ENCODE measurements at regions not wholly inside any gene's neighbourhood (a gene's known extent, or its start where the extent isn't known, plus 50 kb on each side); places are given as distances from the start of the nearest gene placed in this dataset.
"Not testable (repeated sequence)": the region's sequence is repeated elsewhere in the genome, so short reads cannot be mapped to it uniquely, and the experiment has no call there.

GRCh38 chr6:122180132-122180531 lies 219.3 kb upstream of the HSF2 start:
- no peak overlapping the region for H3K27ac ChIP-seq
- no peaks in the 10 kb centered on the region for H3K9me3 ChIP-seq
- DNase-seq (no peak), ATAC-seq (peak in 1 of 2 donors; percentile 68)
- intact Hi-C loops (cut with DNase I), result loop anchor here (10.0 kb wide), 1 partner anchor 755 kb away; no protein-coding TSS in a partner anchor
- H3K4me1 ChIP-seq, result no peaks in the 10 kb centered on the region
- no peaks in the 10 kb centered on the region for H3K36me3 ChIP-seq
- TF ChIP-seq CTCF (IDR thresholded peaks at IDR 0.05), result no peak
- H3K27me3 ChIP-seq (ENCODE audit: low read depth), result no peaks in the 10 kb centered on the region
- no peak overlapping the region for H3K4me3 ChIP-seq

- intact Hi-C loops (cut with DNase I), result loop anchor here (10.0 kb wide), 1 partner anchor 757 kb away; no protein-coding TSS in a partner anchor
- DNase-seq (no peak), ATAC-seq (no peak)
- H3K9me3 ChIP-seq, result no peaks in the 10 kb centered on the region
- H3K27ac ChIP-seq, result no peak overlapping the region
- no peak overlapping the region for H3K4me3 ChIP-seq
- H3K4me1 ChIP-seq, result no peaks in the 10 kb centered on the region
- TF ChIP-seq CTCF (IDR thresholded peaks at IDR 0.05), result no peak
- H3K36me3 ChIP-seq, result no peaks in the 10 kb centered on the region
- no peaks in the 10 kb centered on the region for H3K27me3 ChIP-seq (ENCODE audit: low read depth)
These were observed 217.4 kb upstream of the HSF2 start for GRCh38 chr6:122182061-122182460.

GRCh38 chr6:122184401-122184827 lies 215.0 kb upstream of the HSF2 start:
- Histone ChIP-seq H3K4me3 (no peak overlapping the region), H3K4me1 (no peaks in the 10 kb centered on the region), H3K9me3 (no peaks in the 10 kb centered on the region), H3K36me3 (no peaks in the 10 kb centered on the region), H3K27me3 (ENCODE audit: low read depth) (no peaks in the 10 kb centered on the region), H3K27ac (no peak overlapping the region)
- intact Hi-C loops (cut with DNase I), result loop anchor here (10.0 kb wide), 1 partner anchor 760 kb away; no protein-coding TSS in a partner anchor
- TF ChIP-seq CTCF (IDR thresholded peaks at IDR 0.05), result peak; percentile 40
- peak in 1 of 2 donors; percentile 87 for ATAC-seq
- no peak for DNase-seq

GRCh38 chr6:122185458-122185857 lies 214.0 kb upstream of the HSF2 start:
- not testable (repeated sequence) for H3K4me1 ChIP-seq; H3K27me3 ChIP-seq (ENCODE audit: low read depth); H3K9me3 ChIP-seq; H3K4me3 ChIP-seq; H3K36me3 ChIP-seq; H3K27ac ChIP-seq; ATAC-seq; DNase-seq
- intact Hi-C loops (cut with DNase I), result loop anchor here (10.0 kb wide), 1 partner anchor 761 kb away; no protein-coding TSS in a partner anchor

- H3K9me3 ChIP-seq, result no peaks in the 10 kb centered on the region
- no peak overlapping the region for H3K27ac ChIP-seq
- intact Hi-C loops (cut with DNase I), result loop anchor here (10.0 kb wide), 1 partner anchor 762 kb away; no protein-coding TSS in a partner anchor
- TF ChIP-seq CTCF (IDR thresholded peaks at IDR 0.05), result no peak
- H3K36me3 ChIP-seq, result no peaks in the 10 kb centered on the region
- DNase-seq (no peak), ATAC-seq (no peak)
- H3K4me3 ChIP-seq, result no peak overlapping the region
- H3K27me3 ChIP-seq (ENCODE audit: low read depth), result no peaks in the 10 kb centered on the region
- no peaks in the 10 kb centered on the region for H3K4me1 ChIP-seq
These were observed 212.3 kb upstream of the HSF2 start for GRCh38 chr6:122187186-122187585.

GRCh38 chr6:122198922-122199321 lies 200.5 kb upstream of the HSF2 start:
- TF ChIP-seq CTCF (IDR thresholded peaks at IDR 0.05), result no peak
- Histone ChIP-seq H3K27ac (no peak overlapping the region), H3K36me3 (no peaks in the 10 kb centered on the region), H3K4me3 (no peak overlapping the region), H3K4me1 (no peaks in the 10 kb centered on the region), H3K9me3 (no peaks in the 10 kb centered on the region), H3K27me3 (ENCODE audit: low read depth) (no peaks in the 10 kb centered on the region)
- intact Hi-C loops (cut with DNase I), result no loop called here
- ATAC-seq (no peak), DNase-seq (no peak)

All from lower lobe of right lung (tissue), 2 donors.